ENCODE measurements at regions not wholly inside any gene's neighbourhood (a gene's known extent, or its start where the extent isn't known, plus 50 kb on each side); places are given as distances from the start of the nearest gene placed in this dataset.
"Not testable (repeated sequence)": the region's sequence is repeated elsewhere in the genome, so short reads cannot be mapped to it uniquely, and the experiment has no call there.

- DNase-seq: no peak
Observed at GRCh38 chr13:44024167-44024845, 144.6 kb downstream of the LACC1 start.

GRCh38 chr13:44024846-44025195 is 145.1 kb downstream of the LACC1 start:
- no peak for DNase-seq

GRCh38 chr13:44026194-44026593 is 146.5 kb downstream of the LACC1 start:
- DNase-seq: no peak

GRCh38 chr13:44028734-44029133 is 149.0 kb downstream of the LACC1 start:
- no peak for DNase-seq

GRCh38 chr13:44030615-44031014 is 150.9 kb downstream of the LACC1 start:
- no peak for DNase-seq

- DNase-seq: no peak
Observed at GRCh38 chr13:44031555-44031954, 151.9 kb downstream of the LACC1 start.

GRCh38 chr13:44032802-44033201 is 153.1 kb downstream of the LACC1 start:
- DNase-seq: no peak

GRCh38 chr13:44035400-44035799 is 155.7 kb downstream of the LACC1 start:
- DNase-seq: no peak

GRCh38 chr13:44040070-44040817 is 160.5 kb downstream of the LACC1 start:
- peak; percentile 19 for DNase-seq

- DNase-seq: peak; percentile 16
Observed at GRCh38 chr13:44040818-44041100, 161.1 kb downstream of the LACC1 start.

GRCh38 chr13:44044547-44045179 is 165.0 kb downstream of the LACC1 start:
- DNase-seq: no peak

GRCh38 chr13:44045180-44045562 is 165.5 kb downstream of the LACC1 start:
- DNase-seq: no peak

- DNase-seq: no peak
Observed at GRCh38 chr13:44046428-44046827, 166.7 kb downstream of the LACC1 start.

- no peak for DNase-seq
Observed at GRCh38 chr13:44048326-44048725, 168.6 kb downstream of the LACC1 start.

GRCh38 chr13:44049081-44049945 is 169.6 kb downstream of the LACC1 start:
- DNase-seq: no peak

GRCh38 chr13:44050450-44051063 is 170.9 kb downstream of the LACC1 start:
- DNase-seq: peak; percentile 29

- no peak for DNase-seq
Observed at GRCh38 chr13:44051405-44051804, 171.7 kb downstream of the LACC1 start.

- peak; percentile 69 for DNase-seq
Observed at GRCh38 chr13:44051918-44052675, 172.4 kb downstream of the LACC1 start.

- DNase-seq: peak; percentile 51
Observed at GRCh38 chr13:44052780-44053184, 173.1 kb downstream of the LACC1 start.

- no peak for DNase-seq
Observed at GRCh38 chr13:44053208-44053607, 173.5 kb downstream of the LACC1 start.

GRCh38 chr13:44054525-44054924 is 174.8 kb downstream of the LACC1 start:
- DNase-seq: no peak

GRCh38 chr13:44055681-44056080 is 176.0 kb downstream of the LACC1 start:
- not testable (repeated sequence) for DNase-seq

Measured in fibroblast of skin of abdomen (primary cell).